GM21360 (cell line): ENCODE measurements at regions not wholly inside any gene's neighbourhood (a gene's known extent, or its start where the extent isn't known, plus 50 kb on each side); places are given as distances from the start of the nearest gene placed in this dataset.
"Not testable (repeated sequence)": the region's sequence is repeated elsewhere in the genome, so short reads cannot be mapped to it uniquely, and the experiment has no call there.

Experiments used
- ATAC-seq: cut with Tn5 transposase; IDR thresholded peaks from one replicate; pipeline ENCODE4 v1.9.1; 2021; ENCODE audit warnings: mild to moderate bottlenecking, moderate library complexity; ENCODE audit not compliant: unreplicated experiment

DNA sequence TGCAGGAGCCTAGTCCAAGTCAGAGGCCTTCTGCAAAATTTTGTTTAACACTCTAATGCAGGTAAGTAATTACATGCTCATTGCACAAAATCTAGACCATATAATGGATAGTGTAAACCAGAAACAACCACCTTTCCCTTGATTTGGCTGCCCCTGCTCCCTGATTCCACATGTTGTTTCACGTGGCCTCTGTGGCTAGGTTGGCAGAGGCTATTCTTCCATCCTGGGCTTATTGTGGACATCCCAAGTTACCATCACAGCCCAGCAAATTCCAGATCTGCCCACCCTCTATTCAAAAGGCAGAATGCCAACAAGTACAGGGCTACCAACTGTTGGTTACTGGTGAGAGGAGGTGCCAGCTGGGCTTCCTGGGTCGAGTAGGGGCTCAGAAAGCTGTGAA lies 794.5 kb upstream of the GRM7 start:
- ATAC-seq, result no peak

GRCh38 chr3:6066868-6067578 lies 793.9 kb upstream of the GRM7 start:
- ATAC-seq, result not testable (repeated sequence)

DNA sequence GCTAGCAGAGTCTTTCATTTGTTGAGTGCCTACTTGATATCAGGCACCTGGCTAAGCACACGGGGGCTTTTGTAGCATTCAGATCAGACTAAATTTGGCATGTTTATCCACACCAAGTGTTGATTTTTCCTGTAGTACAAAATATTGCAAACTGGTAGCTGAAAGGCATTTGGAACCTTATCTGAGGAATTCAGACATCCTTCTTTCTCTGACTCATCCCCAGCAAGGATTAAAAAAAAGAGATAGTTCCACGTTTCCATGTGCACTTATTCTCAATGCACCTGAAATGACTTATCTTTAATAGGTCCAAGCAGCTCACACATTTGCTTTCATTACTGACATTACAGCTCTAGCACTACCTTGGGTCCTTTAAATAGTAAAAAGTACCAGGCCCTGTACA lies 786.0 kb upstream of the GRM7 start:
- no peak for ATAC-seq

- ATAC-seq, result no peak
Observed at GRCh38 chr3:6078436-6078835, 782.5 kb upstream of the GRM7 start.

DNA sequence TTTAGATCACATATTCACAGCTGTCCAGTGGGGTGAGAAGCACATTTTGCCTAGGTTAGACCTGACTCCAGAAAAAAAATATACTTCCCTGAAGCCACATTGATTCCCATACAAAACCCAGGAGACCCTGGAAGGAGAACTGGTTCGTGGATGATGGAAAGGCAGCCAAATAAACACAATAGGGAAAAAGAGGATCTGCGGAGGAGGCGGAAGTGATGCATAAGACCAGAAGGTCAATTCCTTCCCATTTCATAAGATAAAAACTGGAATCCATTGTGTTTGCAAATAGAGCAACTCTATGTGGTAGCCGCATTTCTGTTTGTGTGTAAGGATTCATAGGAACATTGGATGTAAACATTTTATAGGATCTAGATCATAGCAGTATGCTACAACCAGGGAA lies 781.9 kb upstream of the GRM7 start:
- ATAC-seq, result no peak

GRCh38 chr3:6079561-6080179 lies 781.2 kb upstream of the GRM7 start:
- no peak for ATAC-seq

DNA sequence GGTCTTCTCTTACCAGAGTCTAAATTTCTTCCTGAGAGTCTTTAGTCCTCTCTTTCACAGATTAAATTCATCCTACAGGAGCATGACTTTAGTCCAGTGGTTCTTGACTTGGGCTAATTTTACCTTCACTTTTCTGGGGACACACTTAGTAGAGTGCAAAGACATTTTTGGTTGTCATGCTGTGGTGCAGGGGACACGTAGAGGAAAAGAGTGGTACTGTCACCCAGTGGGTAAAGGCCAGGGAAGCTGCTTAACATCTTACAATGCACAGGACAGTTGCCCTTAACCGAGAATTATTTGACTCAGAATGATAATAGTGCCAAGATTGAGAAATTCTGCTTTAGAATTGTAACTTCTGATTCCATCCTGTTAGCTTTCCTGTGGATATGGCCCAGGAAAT lies 772.5 kb upstream of the GRM7 start:
- no peak for ATAC-seq

DNA sequence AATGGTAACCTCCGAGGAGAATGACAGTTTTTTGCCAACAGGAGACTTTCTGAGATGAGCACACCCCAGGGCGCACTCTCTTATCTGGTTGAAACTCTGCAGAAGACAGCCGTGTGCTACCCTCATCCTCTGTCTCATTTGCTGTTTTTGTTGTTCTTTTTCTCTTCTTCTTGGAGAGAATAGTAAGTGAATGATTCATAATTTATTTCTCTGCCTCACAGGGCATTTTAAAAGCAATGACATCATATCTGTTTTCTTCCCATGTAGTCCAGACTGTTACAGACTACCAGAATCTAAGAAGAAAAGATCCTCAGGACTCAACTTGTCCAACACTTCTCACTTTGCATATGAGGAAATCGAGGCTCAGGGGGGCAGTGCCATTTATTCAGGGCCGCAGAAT lies 771.1 kb upstream of the GRM7 start:
- ATAC-seq, result no peak

GRCh38 chr3:6091262-6091661 lies 769.7 kb upstream of the GRM7 start:
- ATAC-seq, result no peak

DNA sequence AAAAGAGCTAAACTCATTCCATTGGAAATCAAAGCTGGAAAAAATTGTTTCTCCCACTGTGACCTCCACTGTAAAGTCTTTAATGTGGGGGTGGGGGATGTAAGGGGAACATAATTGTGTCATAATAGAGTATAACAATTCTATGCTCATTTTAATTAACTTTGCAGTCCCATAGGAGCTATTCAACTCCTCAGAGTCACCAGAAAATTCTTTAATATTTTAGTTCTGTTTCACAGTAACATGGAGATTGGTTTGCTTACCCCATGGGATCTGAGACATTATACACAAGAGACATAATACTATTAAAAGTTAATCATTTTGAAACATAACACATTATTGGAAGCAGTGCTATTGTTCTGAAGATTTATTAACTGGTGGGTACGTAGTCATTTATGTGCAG lies 765.9 kb upstream of the GRM7 start:
- no peak for ATAC-seq

DNA sequence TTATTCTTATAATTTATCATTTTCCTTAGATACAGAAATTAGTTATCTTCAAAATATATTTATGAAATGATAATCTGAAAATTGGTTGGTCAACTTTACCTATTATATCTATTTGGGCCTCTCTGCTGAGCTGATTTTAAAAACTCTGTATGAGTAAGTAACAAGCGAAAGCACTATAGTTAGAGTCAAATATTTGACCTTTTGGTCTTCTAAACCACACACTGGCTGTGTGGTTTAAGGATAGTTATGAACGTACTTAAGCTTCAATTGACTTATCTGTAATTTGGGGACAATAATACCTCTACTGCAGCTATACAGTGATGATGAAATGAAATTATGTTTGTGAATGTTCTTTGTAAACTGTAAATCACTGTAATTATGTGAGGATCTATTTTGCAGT lies 763.9 kb upstream of the GRM7 start:
- no peak for ATAC-seq

DNA sequence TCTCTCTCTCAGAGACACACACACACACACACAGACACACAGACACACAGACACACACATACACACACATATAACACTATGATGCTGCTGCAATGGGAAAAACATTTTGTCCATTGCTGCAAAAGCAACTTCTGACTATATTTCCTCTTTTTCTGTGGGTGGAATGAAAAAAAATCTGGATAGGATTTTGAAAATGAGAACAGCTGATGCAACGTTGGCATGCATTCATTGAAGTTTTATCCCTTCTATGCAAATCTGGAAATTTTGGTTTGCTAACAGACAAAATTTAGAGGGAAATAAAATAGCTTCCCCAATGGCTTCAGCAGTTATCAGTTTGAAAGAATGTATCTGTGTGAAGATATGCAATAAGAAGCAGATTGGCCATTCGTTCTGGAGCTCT lies 763.4 kb upstream of the GRM7 start:
- ATAC-seq, result no peak

- ATAC-seq, result no peak
Observed at GRCh38 chr3:6098516-6099157, 762.3 kb upstream of the GRM7 start.

GRCh38 chr3:6099458-6100075 lies 761.3 kb upstream of the GRM7 start:
- ATAC-seq, result no peak

DNA sequence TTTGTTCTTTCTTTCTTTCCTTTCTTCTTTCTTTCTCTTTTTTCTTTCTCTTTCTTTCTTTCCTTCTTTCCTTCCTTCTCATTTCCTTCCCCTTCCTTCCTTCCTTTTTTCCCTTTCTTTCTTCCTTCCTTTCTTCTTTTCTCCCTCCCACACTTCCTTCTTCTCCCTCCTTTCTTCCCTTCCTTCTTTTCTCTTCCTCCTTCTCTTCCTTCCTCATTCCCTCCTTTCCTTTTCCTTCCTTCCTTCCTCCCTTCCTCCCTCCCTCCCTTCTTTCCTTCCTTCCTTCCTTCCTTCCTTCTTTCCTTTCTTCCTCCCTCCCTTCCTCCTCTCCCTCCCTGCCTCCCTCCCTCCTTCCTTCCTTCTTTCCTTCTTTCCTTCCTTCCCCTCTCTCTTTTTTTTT lies 755.7 kb upstream of the GRM7 start:
- ATAC-seq, result no peak

DNA sequence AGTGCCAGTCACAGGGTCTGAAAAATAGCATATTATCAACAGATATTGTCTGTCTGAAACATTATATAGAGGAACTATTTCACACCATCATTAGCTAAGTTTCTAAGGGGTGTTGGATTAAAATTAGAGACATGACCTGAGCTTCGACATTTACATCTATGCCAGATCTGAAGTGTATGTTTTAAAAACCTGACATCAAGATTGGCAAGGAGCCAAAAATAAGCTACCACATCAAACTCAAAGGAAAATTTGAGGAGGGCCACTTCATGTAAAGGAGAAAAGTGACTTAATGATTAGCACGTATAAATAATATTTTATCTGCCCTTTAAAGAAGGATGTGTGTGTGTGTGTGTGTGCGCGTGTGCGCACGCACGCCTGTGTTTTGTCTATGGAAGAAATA lies 752.0 kb upstream of the GRM7 start:
- ATAC-seq, result no peak

DNA sequence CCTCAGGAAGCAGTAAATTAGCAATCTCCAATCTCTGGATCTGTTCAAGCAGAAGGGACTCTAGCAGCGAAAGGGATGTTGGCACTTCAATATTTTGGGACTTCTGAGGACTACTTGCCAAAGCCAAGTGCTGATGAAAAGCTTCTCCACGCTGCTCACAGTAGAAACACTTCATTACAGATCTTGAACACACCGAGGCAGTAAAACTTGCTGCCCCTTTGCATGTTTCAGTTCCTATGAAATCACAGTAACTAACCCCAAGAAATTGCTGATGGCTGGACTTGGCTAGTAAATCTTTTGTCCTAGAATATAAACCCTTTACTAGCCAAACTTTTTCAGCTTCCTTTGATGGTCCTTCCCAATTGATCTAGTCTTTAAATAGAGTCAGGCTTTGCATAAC lies 750.5 kb upstream of the GRM7 start:
- ATAC-seq, result no peak

DNA sequence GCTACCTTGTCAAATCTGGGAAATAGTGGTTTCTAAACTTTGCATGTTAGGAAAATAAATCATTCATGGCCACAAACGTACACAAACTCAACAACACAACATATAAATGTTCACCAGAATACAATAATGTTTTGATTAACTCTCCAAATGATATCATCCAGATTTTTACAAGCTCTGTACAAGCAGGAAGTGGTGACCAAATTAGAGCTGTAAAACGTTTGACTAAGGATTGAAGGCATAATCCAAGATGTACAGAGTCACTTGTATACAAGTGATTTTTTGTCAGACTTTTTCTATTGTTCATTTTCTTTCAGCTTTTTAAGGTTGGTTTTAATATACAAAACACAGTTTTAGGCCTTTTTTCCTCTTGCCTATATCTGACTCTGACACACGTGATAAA lies 748.4 kb upstream of the GRM7 start:
- no peak for ATAC-seq

DNA sequence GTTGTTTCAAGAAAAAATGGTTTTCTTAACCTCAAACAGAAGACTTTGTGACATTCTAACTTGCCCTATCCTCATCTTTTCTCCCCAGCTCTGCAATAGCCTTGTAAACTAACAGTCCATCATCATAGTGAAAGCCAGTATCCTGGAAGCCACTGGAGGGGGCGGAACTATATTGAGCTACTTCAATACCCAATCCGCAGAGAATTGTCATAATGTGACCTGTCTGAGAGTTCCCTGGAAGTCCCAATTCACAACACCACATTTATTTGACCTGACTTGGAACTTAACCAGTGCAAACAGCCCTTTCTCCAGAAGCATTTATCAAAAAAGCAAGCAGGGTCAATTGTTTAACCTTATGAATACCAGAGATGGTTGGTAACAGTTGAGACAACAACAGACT lies 747.6 kb upstream of the GRM7 start:
- ATAC-seq, result no peak

GRCh38 chr3:6119367-6119766 lies 741.5 kb upstream of the GRM7 start:
- ATAC-seq, result no peak

DNA sequence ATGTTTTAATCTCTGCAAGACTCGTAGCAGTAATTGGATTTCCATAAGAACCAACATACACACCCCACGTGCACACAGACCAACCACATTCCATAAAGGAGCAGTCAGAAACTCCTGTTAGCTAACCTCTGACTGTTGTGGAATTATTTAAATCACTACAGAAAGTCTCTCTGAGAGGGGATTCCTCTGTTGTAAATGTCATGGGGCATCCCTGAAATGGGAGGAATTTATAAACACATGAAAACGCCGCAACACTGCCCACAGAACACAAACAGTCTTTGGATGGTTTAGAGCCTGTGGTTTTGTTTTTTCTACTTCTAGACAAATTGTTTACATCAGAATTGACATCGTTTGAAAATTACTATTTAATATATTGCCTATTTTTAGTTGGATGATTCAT lies 740.1 kb upstream of the GRM7 start:
- no peak for ATAC-seq

GRCh38 chr3:6124875-6125274 lies 736.0 kb upstream of the GRM7 start:
- no peak for ATAC-seq
